Testis (tissue), 2 donors: ENCODE measurements at regions not wholly inside any gene's neighbourhood (a gene's known extent, or its start where the extent isn't known, plus 50 kb on each side); places are given as distances from the start of the nearest gene placed in this dataset.

Experiments used
- DNase-seq: peaks from one replicate; pipeline ENCODE4 v3.0.0-alpha.2; 2019
- H3K27ac ChIP-seq, 2 donors: fragments of 200-600 bp; sonication (generic); one replicate each; pipeline ENCODE4 v1.5.1; 2019
- H3K27me3 ChIP-seq: fragments of 200-600 bp; sonication (generic); one replicate; pipeline ENCODE4 v1.5.1; 2019
- H3K36me3 ChIP-seq: fragments of 200-600 bp; sonication (generic); one replicate; pipeline ENCODE4 v1.5.1; 2017; ENCODE audit warnings: low read depth; ENCODE audit errors: missing control alignments
- H3K4me1 ChIP-seq: fragments of 200-600 bp; sonication (generic); one replicate; pipeline ENCODE4 v1.5.1; 2019
- H3K4me3 ChIP-seq, 2 donors: fragments of 200-600 bp; sonication (generic); one replicate each; pipeline ENCODE4 v1.5.1; 2017 to 2019
- H3K9me3 ChIP-seq: fragments of 200-600 bp; sonication (generic); one replicate; pipeline ENCODE4 v1.5.1; 2017
- POLR2A ChIP-seq: fragments of 450-650 bp; IDR thresholded peaks from one replicate; pipeline ENCODE4 v1.6.1; 2017; ENCODE audit warnings: antibody characterized with exemption, mild to moderate bottlenecking, moderate library complexity
- WGBS, 2 donors: methylation state at CpG; one replicate each; pipeline ENCODE4 v1.1.5; 2018; 5-methylcytosine and 5-hydroxymethylcytosine counted together
- intact Hi-C: fragments of 100-400 bp; cut with DNase I; formaldehyde crosslinking; loops from one replicate; pipeline ENCODE4 v1.15.1; 2023; ENCODE audit warnings: low total_unique reads
- TF ChIP-seq, protein P1 (sequence below), 3 experiments: fragments of 450-650 bp in 2 of 3; fragments of 200-600 bp in 1 of 3; sonication (generic) in 1 of 3; IDR thresholded peaks; one replicate each; pipeline ENCODE4 v1.5.1; 2016 to 2019; ENCODE audit warnings: antibody characterized with exemption in 3 of 3, mild to moderate bottlenecking in 2 of 3, moderate library complexity in 1 of 3

DNA sequence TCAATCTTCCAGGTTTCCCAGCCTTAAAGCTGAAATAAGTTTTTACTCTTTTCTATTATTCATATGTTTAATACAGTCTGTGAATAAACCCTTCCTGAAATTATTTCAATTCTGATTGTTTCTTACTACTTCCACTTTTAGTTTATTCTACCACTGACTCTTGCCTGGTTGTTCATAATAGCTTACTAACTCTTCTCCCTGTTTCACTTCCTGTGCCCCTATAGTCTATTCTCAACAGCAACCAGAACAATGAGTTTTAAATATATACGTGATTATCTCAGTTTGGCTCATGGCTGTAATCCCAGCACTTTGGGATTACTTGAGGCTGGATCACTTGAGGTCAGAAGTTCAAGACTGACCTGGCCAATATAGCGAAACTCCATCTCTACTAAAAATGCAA lies 408.0 kb upstream of the SPOCK3 start:
- 55 to 72% methylated on average over 2 of the region's 2 CpGs for WGBS, 2 donors
- DNase-seq = no peak
- intact Hi-C loops = no loop called here
- Histone ChIP-seq H3K4me1 (no peaks in the 10 kb centered on the region), H3K9me3 (no peaks in the 10 kb centered on the region), H3K27me3 (no peaks in the 10 kb centered on the region), H3K36me3 (no peaks in the 10 kb centered on the region), H3K27ac (no peak overlapping the region), H3K4me3 (no peak overlapping the region)
- TF ChIP-seq POLR2A = no peak
- TF ChIP-seq, protein P1, sequence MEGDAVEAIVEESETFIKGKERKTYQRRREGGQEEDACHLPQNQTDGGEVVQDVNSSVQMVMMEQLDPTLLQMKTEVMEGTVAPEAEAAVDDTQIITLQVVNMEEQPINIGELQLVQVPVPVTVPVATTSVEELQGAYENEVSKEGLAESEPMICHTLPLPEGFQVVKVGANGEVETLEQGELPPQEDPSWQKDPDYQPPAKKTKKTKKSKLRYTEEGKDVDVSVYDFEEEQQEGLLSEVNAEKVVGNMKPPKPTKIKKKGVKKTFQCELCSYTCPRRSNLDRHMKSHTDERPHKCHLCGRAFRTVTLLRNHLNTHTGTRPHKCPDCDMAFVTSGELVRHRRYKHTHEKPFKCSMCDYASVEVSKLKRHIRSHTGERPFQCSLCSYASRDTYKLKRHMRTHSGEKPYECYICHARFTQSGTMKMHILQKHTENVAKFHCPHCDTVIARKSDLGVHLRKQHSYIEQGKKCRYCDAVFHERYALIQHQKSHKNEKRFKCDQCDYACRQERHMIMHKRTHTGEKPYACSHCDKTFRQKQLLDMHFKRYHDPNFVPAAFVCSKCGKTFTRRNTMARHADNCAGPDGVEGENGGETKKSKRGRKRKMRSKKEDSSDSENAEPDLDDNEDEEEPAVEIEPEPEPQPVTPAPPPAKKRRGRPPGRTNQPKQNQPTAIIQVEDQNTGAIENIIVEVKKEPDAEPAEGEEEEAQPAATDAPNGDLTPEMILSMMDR (IDR thresholded peaks at IDR 0.05) = no peak

DNA sequence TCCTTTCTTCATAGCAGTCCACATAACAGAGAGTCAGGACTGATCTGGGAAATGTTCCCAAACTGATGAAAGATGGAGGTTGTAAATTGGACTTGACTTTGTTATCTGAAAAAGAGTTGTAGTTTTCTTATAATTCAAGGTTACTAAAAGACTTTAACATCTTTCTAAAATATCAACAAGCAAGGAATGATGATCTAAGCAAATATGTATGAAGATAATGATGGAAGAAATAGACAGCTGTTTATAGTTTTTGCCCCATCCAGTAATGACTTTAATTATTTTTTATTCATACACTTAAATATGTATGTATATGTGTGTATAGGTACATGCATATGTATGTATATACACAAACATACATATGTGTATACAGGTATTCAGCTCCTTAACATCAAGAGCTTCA lies 411.1 kb upstream of the SPOCK3 start:
- no peaks in the 10 kb centered on the region for H3K27me3 ChIP-seq
- H3K4me1 ChIP-seq = no peaks in the 10 kb centered on the region
- intact Hi-C loops = no loop called here
- no peak overlapping the region for H3K4me3 ChIP-seq
- DNase-seq = no peak
- TF ChIP-seq, protein P1 (IDR thresholded peaks at IDR 0.05) = no peak
- no peak for TF ChIP-seq POLR2A
- H3K36me3 ChIP-seq = no peaks in the 10 kb centered on the region
- no peak overlapping the region for H3K27ac ChIP-seq
- no peaks in the 10 kb centered on the region for H3K9me3 ChIP-seq

DNA sequence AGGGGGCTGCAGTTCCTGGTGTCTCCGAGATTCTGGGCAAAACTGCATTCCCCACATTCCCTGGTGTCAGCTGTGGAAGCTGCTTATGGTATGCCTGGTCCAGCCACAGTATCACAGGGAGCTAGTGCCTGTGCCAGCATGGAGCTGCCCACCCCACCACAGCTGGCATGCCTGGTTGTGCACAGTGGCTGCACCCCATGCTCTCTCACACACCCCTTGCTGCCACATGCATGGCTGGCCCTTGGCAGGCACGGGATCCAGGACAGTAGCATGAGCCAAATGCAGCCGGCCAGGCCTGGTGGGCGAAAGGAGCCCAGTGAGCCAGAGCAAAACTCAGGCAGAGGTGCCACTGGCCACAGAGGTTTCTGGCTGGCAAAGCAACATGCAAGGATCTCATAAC lies 418.0 kb upstream of the SPOCK3 start:
- intact Hi-C loops = no loop called here
- no peaks in the 10 kb centered on the region for H3K27me3 ChIP-seq
- H3K9me3 ChIP-seq = no peaks in the 10 kb centered on the region
- DNase-seq = no peak
- H3K4me3 ChIP-seq = no peak overlapping the region
- no peaks in the 10 kb centered on the region for H3K4me1 ChIP-seq
- TF ChIP-seq POLR2A = no peak
- TF ChIP-seq, protein P1 (IDR thresholded peaks at IDR 0.05) = no peak
- H3K36me3 ChIP-seq = no peaks in the 10 kb centered on the region
- no peak overlapping the region for H3K27ac ChIP-seq
- WGBS, 2 donors = 63 to 68% methylated on average over 3 to 4 of the region's 4 CpGs

DNA sequence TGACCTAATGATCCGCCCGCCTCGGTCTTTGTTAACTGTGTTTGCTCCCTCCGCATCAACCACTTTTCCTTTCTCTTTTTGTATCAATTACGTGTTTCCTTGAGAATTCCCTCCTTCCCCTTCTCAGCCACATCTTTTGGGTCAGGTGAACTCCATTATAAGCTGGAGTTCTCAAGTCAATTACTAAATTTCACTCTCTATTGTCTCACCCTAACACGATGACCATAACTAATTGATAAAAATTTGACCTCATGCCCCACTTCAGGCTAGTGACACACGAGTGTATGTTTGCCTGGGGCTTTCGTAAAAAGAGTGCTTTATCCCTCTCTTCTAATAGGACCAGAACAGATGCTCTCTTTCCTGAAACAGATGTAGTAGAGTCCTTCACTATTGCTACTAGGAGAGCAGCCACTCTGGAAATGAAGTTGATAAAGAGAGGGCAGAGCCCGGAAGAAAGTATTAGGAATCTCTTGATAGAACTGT lies 403.6 kb upstream of the ANXA10 start:
- 64 to 70% methylated on average over 9 of the region's 9 CpGs for WGBS, 2 donors
- Histone ChIP-seq H3K9me3 (no peaks in the 10 kb centered on the region), H3K27me3 (no peaks in the 10 kb centered on the region), H3K4me3 (peak overlapping the region in 1 of 2 donors; percentile 15), H3K36me3 (no peaks in the 10 kb centered on the region), H3K27ac (no peak overlapping the region), H3K4me1 (no peaks in the 10 kb centered on the region)
- intact Hi-C loops = no loop called here
- no peak for DNase-seq
- TF ChIP-seq, protein P1 (IDR thresholded peaks at IDR 0.05) = no peak
- no peak for TF ChIP-seq POLR2A

GRCh38 chr4:167702391-167702790 lies 389.9 kb upstream of the ANXA10 start:
- no peaks in the 10 kb centered on the region for H3K9me3 ChIP-seq
- H3K36me3 ChIP-seq = no peaks in the 10 kb centered on the region
- TF ChIP-seq POLR2A = no peak
- TF ChIP-seq, protein P1 (IDR thresholded peaks at IDR 0.05) = no peak
- H3K4me1 ChIP-seq = no peaks in the 10 kb centered on the region
- H3K27ac ChIP-seq = no peak overlapping the region
- DNase-seq = no peak
- H3K27me3 ChIP-seq = no peaks in the 10 kb centered on the region
- intact Hi-C loops = no loop called here
- no peak overlapping the region for H3K4me3 ChIP-seq
